ENCODE measurements at regions not wholly inside any gene's neighbourhood (a gene's known extent, or its start where the extent isn't known, plus 50 kb on each side); places are given as distances from the start of the nearest gene placed in this dataset.
A peak's percentile ranks its signal among the peaks of the same experiment; 100 is the strongest.

GRCh38 chr17:13320046-13320785 is 281.5 kb downstream of the HS3ST3A1 start:
- H4K20me1 ChIP-seq (ENCODE audit: control insufficient read depth, insufficient read depth, insufficient read length), result no peaks in the 10 kb centered on the region
- no peak overlapping the region for H3K23ac ChIP-seq (ENCODE audit: insufficient read length, low read depth, low read length)
- no peak overlapping the region for H3K4me2 ChIP-seq (ENCODE audit: insufficient read depth, insufficient read length, low read length)
- no peaks in the 10 kb centered on the region for H3K79me2 ChIP-seq (ENCODE audit: insufficient read depth, low read length)
- H3K9ac ChIP-seq (ENCODE audit: extremely low read depth, insufficient read length, low read length), result no peak overlapping the region
- no CpG with 5 or more reads among the region's 5 CpGs for WGBS (ENCODE audit: extremely low coverage, insufficient read length, low lambda C conversion rate)
- H3K9me3 ChIP-seq (ENCODE audit: control insufficient read depth, low read depth, low read length), result no peaks in the 10 kb centered on the region
- DNase-seq, result no peak
- H3K14ac ChIP-seq (ENCODE audit: insufficient read depth, low read length), result no peak overlapping the region
- H2BK20ac ChIP-seq (ENCODE audit: low read depth, low read length, poor library complexity, severe bottlenecking), result no peak overlapping the region
- H2BK120ac ChIP-seq (ENCODE audit: low read depth, low read length, poor library complexity, severe bottlenecking), result no peak overlapping the region
- H2BK12ac ChIP-seq (ENCODE audit: insufficient read length, low read depth, low read length), result no peak overlapping the region
- no peak overlapping the region for H2BK15ac ChIP-seq (ENCODE audit: low read depth, low read length)
- Mint-ChIP-seq H3K27me3 (ENCODE audit: low read depth) (no peaks in the 10 kb centered on the region), H3K4me3 (no peak overlapping the region), H3K36me3 (ENCODE audit: insufficient read depth in 1 of 3, low read depth in 3 of 3) (0 out of 7 replicates have a peak, but pooled peaks cover 0 to 4% (median 0%) of the 10 kb centered on the region in 3 experiments), H3K4me1 (no peaks in the 10 kb centered on the region), H3K27ac (peak overlapping the region in 1 of 3 experiments; percentile 68; a peak in 2 of 7 replicates), H3K9me3 (peaks cover 5 to 8% of the 10 kb centered on the region in 2 experiments; a peak in 3 of 5 replicates)
- TF ChIP-seq CTCF (conservative IDR thresholded peaks at IDR 0.05), result no peak
- H4K91ac ChIP-seq (ENCODE audit: insufficient read length, low read depth, low read length), result no peak overlapping the region
- H3K23me2 ChIP-seq (ENCODE audit: insufficient read length, low read depth, low read length, poor library complexity, severe bottlenecking), result no peaks in the 10 kb centered on the region
- no peaks in the 10 kb centered on the region for H3K27me3 ChIP-seq (ENCODE audit: insufficient read depth, low read length)
- no peak overlapping the region for H2AK5ac ChIP-seq (ENCODE audit: insufficient read length, low read length)
- no peak overlapping the region for H3K4ac ChIP-seq (ENCODE audit: low read depth, low read length)
- no peak overlapping the region for H2BK5ac ChIP-seq (ENCODE audit: insufficient read length, low read length)
- no peak overlapping the region for H4K8ac ChIP-seq (replicated peaks; ENCODE audit: insufficient read length, low read depth, low read length)
- no peak overlapping the region for H3K27ac ChIP-seq (ENCODE audit: insufficient read length, low read depth, low read length)
- no peaks in the 10 kb centered on the region; the same call in 1 of the 2 replicates for H3K4me1 ChIP-seq (ENCODE audit: insufficient read depth, low read length)
- H3K56ac ChIP-seq (ENCODE audit: insufficient read length, low read depth, low read length), result no peak overlapping the region
- H3K79me1 ChIP-seq (ENCODE audit: insufficient read depth, low read depth, low read length, poor library complexity, severe bottlenecking), result no peaks in the 10 kb centered on the region
- no peak overlapping the region for H2AFZ ChIP-seq (ENCODE audit: low read length)
- no peak overlapping the region for H3K18ac ChIP-seq (ENCODE audit: insufficient read length, low read depth, low read length)
- no peak overlapping the region for H3T11ph ChIP-seq (ENCODE audit: low read length)
- no peak overlapping the region for H4K5ac ChIP-seq (ENCODE audit: insufficient read length, low read depth, low read length)

Measured in H9 (cell line).